Umbilical cord (tissue), 1 donor: ENCODE measurements at regions not wholly inside any gene's neighbourhood (a gene's known extent, or its start where the extent isn't known, plus 50 kb on each side); places are given as distances from the start of the nearest gene placed in this dataset.
"Not testable (repeated sequence)": the region's sequence is repeated elsewhere in the genome, so short reads cannot be mapped to it uniquely, and the experiment has no call there.

ENCODE experiments used
- DNase-seq: peaks from one replicate; pipeline ENCODE4 v3.0.0-alpha.2; 2015; ENCODE audit warnings: low spot score

GRCh38 chr1:230487773-230488428 is 61.8 kb upstream of the PGBD5 start:
- no peak for DNase-seq

DNA sequence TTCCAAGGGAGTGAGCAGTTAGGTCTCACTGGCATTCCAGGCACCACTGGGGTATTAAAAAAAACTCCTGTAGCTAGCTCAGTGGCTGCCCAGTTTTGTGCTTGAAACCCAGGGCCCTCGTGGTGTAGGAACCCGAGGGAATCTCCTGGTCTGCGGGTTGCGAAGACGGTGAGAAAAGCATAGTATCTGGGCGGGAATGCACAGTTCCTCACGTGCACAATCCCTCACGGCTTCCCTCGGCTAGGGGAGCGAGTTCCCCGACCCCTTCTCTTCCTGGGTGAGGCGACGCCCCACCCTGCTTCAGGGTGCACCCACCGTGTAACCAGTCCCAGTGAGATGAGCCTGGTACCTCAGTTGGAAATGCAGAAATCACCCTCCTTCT is 50.5 kb upstream of the PGBD5 start:
- no peak for DNase-seq

DNA sequence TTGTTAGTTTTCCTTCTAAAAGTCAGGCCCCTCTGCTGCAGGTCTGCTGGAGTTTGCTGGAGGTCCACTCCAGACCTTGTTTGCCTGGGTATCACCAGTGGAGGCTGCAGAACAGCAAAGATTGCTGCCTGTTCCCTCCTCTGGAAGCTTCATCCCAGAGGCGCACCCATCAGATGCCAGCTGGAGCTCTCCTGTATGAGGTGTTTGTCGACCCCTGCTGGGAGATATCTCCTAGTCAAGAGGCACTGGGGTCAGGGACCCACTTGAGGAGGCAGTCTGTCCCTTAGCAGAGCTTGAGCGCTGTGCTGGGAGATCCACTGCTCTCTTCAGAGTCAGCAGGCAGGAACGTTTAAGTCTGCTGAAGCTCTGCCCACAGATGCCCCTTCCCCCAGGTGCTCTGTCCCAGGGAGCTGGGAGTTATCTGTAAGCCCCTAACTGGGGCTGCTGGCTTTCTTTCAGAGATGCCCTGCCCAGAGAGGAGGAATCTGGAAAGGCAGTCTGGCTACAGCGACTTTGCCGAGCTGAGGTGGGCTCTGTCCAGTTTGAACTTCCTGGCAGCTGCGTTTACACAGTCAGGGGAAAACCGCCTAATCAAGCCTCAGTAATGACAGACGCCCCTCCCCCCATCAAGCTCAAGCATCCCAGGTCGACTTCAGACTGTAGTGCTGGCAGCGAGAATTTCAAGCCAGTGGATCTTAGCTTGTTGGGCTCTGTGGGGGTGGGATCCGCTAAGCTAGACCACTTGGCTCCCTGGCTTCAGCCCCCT is 49.9 kb upstream of the PGBD5 start:
- DNase-seq: not testable (repeated sequence)
